ENCODE measurements at regions not wholly inside any gene's neighbourhood (a gene's known extent, or its start where the extent isn't known, plus 50 kb on each side); places are given as distances from the start of the nearest gene placed in this dataset.

- H3K9me3 ChIP-seq (ENCODE audit: insufficient read depth, low read length): no peaks in the 10 kb centered on the region
- H3K79me2 ChIP-seq (ENCODE audit: insufficient read depth, low read length): no peaks in the 10 kb centered on the region
- H3K9ac ChIP-seq (ENCODE audit: low read length): no peak overlapping the region
- TF ChIP-seq EZH2phosphoT487 (conservative IDR thresholded peaks at IDR 0.05; ENCODE audit: low read length): no peak
- no peak for TF ChIP-seq CTCF (IDR thresholded peaks at IDR 0.05; ENCODE audit: insufficient read depth, low read length, poor library complexity, severe bottlenecking)
- H3K27me3 ChIP-seq (ENCODE audit: low read length): no peaks in the 10 kb centered on the region
- H3F3A ChIP-seq (ENCODE audit: insufficient read depth): no peaks in the 10 kb centered on the region
- no peak overlapping the region for H3K27ac ChIP-seq (ENCODE audit: low read depth, low read length)
- H4K20me1 ChIP-seq (ENCODE audit: low read depth, low read length): no peaks in the 10 kb centered on the region
- H2AFZ ChIP-seq (ENCODE audit: low read depth, low read length, severe bottlenecking): no peak overlapping the region
- no peaks in the 10 kb centered on the region for H3K36me3 ChIP-seq (ENCODE audit: low read length)
- H3K4me2 ChIP-seq (ENCODE audit: low read depth, low read length, poor library complexity, severe bottlenecking): no peak overlapping the region
- H3K4me3 ChIP-seq (ENCODE audit: insufficient read depth, low read length, poor library complexity, severe bottlenecking): no peak overlapping the region
- H3K9me2 ChIP-seq (replicated peaks; ENCODE audit: insufficient read depth, low read length): no peaks in the 10 kb centered on the region
These were observed 207.0 kb upstream of the TBL1X start for GRCh38 chrX:9257718-9258420.

DNA sequence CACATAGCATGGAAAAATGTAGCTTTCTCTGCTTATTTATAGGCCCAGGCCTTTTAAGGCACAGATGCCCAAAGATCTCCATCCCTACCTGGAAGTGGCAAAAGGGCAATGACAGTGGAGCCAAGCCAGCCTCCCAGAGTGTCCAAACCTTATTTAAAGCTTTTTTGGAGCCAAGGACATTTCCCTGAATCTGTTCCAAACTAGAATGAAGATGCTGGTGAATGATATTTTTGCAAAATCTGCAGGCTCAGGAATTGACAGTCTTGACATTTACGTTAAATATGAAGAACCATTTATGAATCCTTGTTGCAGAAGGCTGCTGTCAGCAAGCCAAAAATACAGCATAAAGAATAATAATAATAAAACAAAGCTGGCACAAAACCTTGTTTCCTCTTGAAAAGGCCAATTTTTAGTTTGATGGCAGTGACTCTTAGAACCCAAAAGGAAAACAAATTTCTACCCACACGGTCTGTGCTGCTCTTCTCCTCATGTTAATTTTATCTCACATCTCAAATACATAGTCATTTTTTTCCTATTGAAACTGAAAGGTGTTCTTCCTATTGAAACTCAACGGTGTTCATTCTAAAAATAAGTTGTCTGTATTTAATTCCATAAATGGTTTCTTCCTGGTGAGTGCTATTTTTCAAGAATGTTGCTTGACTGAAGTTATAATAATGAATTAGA, 206.3 kb upstream of the TBL1X start:
- Histone ChIP-seq H3K4me2 (ENCODE audit: low read depth, low read length, poor library complexity, severe bottlenecking) (no peak overlapping the region), H3K27ac (ENCODE audit: low read depth, low read length) (no peak overlapping the region)

DNA sequence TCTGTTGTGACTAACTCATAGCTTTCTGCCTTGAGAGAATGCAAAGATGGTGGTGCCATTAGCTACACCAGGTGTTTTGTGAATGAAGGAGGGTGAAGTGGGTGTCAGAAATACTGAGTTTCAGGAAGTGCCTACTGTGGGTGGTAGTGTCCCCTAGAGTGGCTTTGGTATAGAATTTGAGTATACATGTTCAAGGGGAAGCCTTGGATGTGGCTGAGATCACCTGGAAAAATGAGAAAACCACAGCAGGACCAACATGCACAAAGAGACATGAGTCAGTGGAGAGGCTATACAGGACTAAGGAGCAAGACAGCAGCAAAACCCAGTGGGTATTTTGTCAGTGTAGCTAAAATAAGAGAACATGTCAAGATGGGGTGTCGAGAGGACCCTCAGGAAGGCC, 204.3 kb upstream of the TBL1X start:
- Histone ChIP-seq H3K79me2 (ENCODE audit: insufficient read depth, low read length) (no peaks in the 10 kb centered on the region), H3K9ac (ENCODE audit: low read length) (no peak overlapping the region), H2AFZ (ENCODE audit: low read depth, low read length, severe bottlenecking) (no peak overlapping the region), H3K9me2 (replicated peaks; ENCODE audit: insufficient read depth, low read length) (no peaks in the 10 kb centered on the region), H3K4me3 (ENCODE audit: insufficient read depth, low read length, poor library complexity, severe bottlenecking) (no peak overlapping the region), H3K4me2 (ENCODE audit: low read depth, low read length, poor library complexity, severe bottlenecking) (no peak overlapping the region), H3F3A (ENCODE audit: insufficient read depth) (no peaks in the 10 kb centered on the region), H4K20me1 (ENCODE audit: low read depth, low read length) (no peaks in the 10 kb centered on the region), H3K36me3 (ENCODE audit: low read length) (no peaks in the 10 kb centered on the region), H3K27ac (ENCODE audit: low read depth, low read length) (no peak overlapping the region), H3K9me3 (ENCODE audit: insufficient read depth, low read length) (no peaks in the 10 kb centered on the region), H3K27me3 (ENCODE audit: low read length) (no peaks in the 10 kb centered on the region)
- TF ChIP-seq CTCF (IDR thresholded peaks at IDR 0.05; ENCODE audit: insufficient read depth, low read length, poor library complexity, severe bottlenecking) (no peak), EZH2phosphoT487 (conservative IDR thresholded peaks at IDR 0.05; ENCODE audit: low read length) (no peak)

More for the DNA sequence above, 206.3 kb upstream of the TBL1X start:
- Histone ChIP-seq H2AFZ (ENCODE audit: low read depth, low read length, severe bottlenecking) (no peak overlapping the region), H3F3A (ENCODE audit: insufficient read depth) (no peaks in the 10 kb centered on the region), H3K9me2 (replicated peaks; ENCODE audit: insufficient read depth, low read length) (no peaks in the 10 kb centered on the region), H3K36me3 (ENCODE audit: low read length) (no peaks in the 10 kb centered on the region), H3K4me3 (ENCODE audit: insufficient read depth, low read length, poor library complexity, severe bottlenecking) (no peak overlapping the region), H4K20me1 (ENCODE audit: low read depth, low read length) (no peaks in the 10 kb centered on the region), H3K79me2 (ENCODE audit: insufficient read depth, low read length) (no peaks in the 10 kb centered on the region), H3K27me3 (ENCODE audit: low read length) (no peaks in the 10 kb centered on the region), H3K9ac (ENCODE audit: low read length) (no peak overlapping the region), H3K9me3 (ENCODE audit: insufficient read depth, low read length) (no peaks in the 10 kb centered on the region)
- no peak for TF ChIP-seq CTCF (IDR thresholded peaks at IDR 0.05; ENCODE audit: insufficient read depth, low read length, poor library complexity, severe bottlenecking)
- no peak for TF ChIP-seq EZH2phosphoT487 (conservative IDR thresholded peaks at IDR 0.05; ENCODE audit: low read length)

Data from SU-DHL-6 (cell line).